Loucy (cell line): ENCODE measurements at regions not wholly inside any gene's neighbourhood (a gene's known extent, or its start where the extent isn't known, plus 50 kb on each side); places are given as distances from the start of the nearest gene placed in this dataset.

ENCODE experiments used
- H2AFZ ChIP-seq: fragments of 200-600 bp; sonication (generic); 2 replicates; pipeline ENCODE4 v1.6.0; 2016; ENCODE audit warnings: antibody characterized with exemption, mild to moderate bottlenecking, low read length, moderate library complexity
- H3F3A ChIP-seq: fragments of 200-600 bp; 2 replicates; pipeline ENCODE4 v1.6.0; 2016; ENCODE audit warnings: antibody characterized with exemption, low read depth, mild to moderate bottlenecking
- H3K27me3 ChIP-seq: fragments of 200-600 bp; sonication (generic); 2 replicates; pipeline ENCODE4 v1.6.1; 2014; ENCODE audit warnings: low read length, mild to moderate bottlenecking; ENCODE audit not compliant: insufficient read depth, poor library complexity, severe bottlenecking
- H3K36me3 ChIP-seq: fragments of 200-600 bp; sonication (generic); 2 replicates; pipeline ENCODE4 v1.6.1; 2016; ENCODE audit warnings: low read length; ENCODE audit not compliant: insufficient read depth
- H3K4me1 ChIP-seq: fragments of 200-600 bp; sonication (generic); 2 replicates; pipeline ENCODE4 v1.5.1; 2014; ENCODE audit warnings: low read length, mild to moderate bottlenecking; ENCODE audit not compliant: insufficient read depth, poor library complexity, severe bottlenecking
- H3K4me2 ChIP-seq: fragments of 200-600 bp; sonication (generic); 2 replicates; pipeline ENCODE4 v1.6.0; 2014; ENCODE audit warnings: antibody characterized with exemption, low read length, low read depth, mild to moderate bottlenecking; ENCODE audit not compliant: poor library complexity, severe bottlenecking
- H3K4me3 ChIP-seq: fragments of 200-600 bp; sonication (generic); 2 replicates; pipeline ENCODE4 v1.5.1; 2014; ENCODE audit warnings: low read length, mild to moderate bottlenecking, mixed read lengths; ENCODE audit not compliant: poor library complexity, severe bottlenecking
- H3K79me2 ChIP-seq: fragments of 200-600 bp; sonication (generic); 2 replicates; pipeline ENCODE4 v1.6.1; 2014; ENCODE audit warnings: low read length; ENCODE audit not compliant: insufficient read depth
- H3K9ac ChIP-seq: fragments of 200-600 bp; sonication (generic); 2 replicates; pipeline ENCODE4 v1.6.0; 2014; ENCODE audit warnings: mild to moderate bottlenecking, low read depth, low read length, moderate library complexity; ENCODE audit not compliant: poor library complexity, severe bottlenecking
- H3K9me2 ChIP-seq: fragments of 200-600 bp; sonication (generic); replicated peaks from 2 replicates; pipeline ENCODE4 v1.6.1; 2016; ENCODE audit warnings: low read depth, low read length, mixed read lengths
- H3K9me3 ChIP-seq: fragments of 200-600 bp; sonication (generic); 2 replicates; pipeline ENCODE4 v1.6.1; 2014; ENCODE audit warnings: mild to moderate bottlenecking, antibody characterized with exemption, low read length, low read depth; ENCODE audit not compliant: insufficient read depth
- H4K20me1 ChIP-seq: fragments of 200-600 bp; sonication (generic); 2 replicates; pipeline ENCODE4 v1.6.0; 2014; ENCODE audit warnings: antibody characterized with exemption, low read length, mild to moderate bottlenecking; ENCODE audit not compliant: insufficient read depth, poor library complexity, severe bottlenecking
- EZH2phosphoT487 ChIP-seq: fragments of 200-600 bp; IDR thresholded peaks from 2 replicates; pipeline ENCODE4 v1.6.1; 2018; ENCODE audit warnings: antibody characterized with exemption, mild to moderate bottlenecking, moderate library complexity, borderline replicate concordance
- TF ChIP-seq, protein P1 (sequence below): fragments of 200-600 bp; sonication (generic); conservative IDR thresholded peaks from 2 replicates; pipeline ENCODE4 v1.5.1; 2014; ENCODE audit warnings: mild to moderate bottlenecking, antibody characterized with exemption, low read length

DNA sequence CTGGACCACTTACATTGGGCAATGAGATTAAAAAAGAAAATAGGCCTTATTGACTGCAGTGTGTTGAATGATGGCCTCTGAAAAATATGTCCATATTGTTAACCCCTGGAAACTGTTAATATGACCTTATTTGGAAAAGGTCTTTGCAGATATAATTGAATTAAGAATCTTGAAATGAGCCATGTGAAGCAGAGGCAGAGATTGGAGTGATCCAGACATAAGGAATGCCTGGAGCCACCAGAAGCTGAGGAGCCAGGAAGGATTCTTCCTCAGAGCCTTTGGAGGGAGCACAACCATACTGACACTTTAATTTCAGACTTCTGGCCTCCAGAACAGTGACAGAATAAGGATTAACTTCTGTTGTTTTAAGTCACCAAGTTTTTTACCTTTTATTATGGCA lies 510.4 kb upstream of the AGTR1 start:
- Histone ChIP-seq H3K9me3 (no peaks in the 10 kb centered on the region), H3K79me2 (no peaks in the 10 kb centered on the region), H3K9ac (no peak overlapping the region), H3K4me3 (no peak overlapping the region), H3K9me2 (no peaks in the 10 kb centered on the region), H3K36me3 (no peaks in the 10 kb centered on the region), H2AFZ (no peak overlapping the region), H3K4me2 (no peak overlapping the region), H4K20me1 (no peaks in the 10 kb centered on the region), H3F3A (no peaks in the 10 kb centered on the region), H3K4me1 (no peaks in the 10 kb centered on the region), H3K27me3 (no peaks in the 10 kb centered on the region)
- no peak for TF ChIP-seq EZH2phosphoT487
- TF ChIP-seq, protein P1, sequence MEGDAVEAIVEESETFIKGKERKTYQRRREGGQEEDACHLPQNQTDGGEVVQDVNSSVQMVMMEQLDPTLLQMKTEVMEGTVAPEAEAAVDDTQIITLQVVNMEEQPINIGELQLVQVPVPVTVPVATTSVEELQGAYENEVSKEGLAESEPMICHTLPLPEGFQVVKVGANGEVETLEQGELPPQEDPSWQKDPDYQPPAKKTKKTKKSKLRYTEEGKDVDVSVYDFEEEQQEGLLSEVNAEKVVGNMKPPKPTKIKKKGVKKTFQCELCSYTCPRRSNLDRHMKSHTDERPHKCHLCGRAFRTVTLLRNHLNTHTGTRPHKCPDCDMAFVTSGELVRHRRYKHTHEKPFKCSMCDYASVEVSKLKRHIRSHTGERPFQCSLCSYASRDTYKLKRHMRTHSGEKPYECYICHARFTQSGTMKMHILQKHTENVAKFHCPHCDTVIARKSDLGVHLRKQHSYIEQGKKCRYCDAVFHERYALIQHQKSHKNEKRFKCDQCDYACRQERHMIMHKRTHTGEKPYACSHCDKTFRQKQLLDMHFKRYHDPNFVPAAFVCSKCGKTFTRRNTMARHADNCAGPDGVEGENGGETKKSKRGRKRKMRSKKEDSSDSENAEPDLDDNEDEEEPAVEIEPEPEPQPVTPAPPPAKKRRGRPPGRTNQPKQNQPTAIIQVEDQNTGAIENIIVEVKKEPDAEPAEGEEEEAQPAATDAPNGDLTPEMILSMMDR, result no peak

DNA sequence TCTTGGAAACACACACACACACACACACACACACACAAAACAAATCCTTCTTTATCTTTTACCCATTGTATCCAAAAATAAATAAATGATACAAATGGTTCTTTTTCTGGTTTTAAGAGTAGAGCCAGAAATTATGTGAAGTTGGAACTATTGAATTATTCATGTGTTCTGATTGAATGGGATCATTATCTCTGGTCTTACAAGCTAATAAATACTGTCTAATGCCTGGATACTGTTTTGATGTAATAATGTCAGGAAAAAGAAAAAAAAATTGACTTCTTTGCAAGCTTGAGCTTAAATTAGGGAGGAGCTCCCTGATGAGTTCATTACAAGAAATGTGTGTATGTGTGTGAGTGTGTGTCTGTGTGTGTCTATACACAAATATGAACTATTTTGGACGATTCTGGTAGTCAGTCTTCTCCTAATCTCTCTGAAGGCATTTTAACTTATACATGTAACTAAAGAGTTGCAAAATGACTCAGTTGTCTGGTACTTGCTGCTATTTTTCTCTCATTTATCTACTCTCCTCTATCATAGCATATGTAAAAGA lies 507.2 kb upstream of the AGTR1 start:
- no peaks in the 10 kb centered on the region for H3F3A ChIP-seq
- H4K20me1 ChIP-seq, result no peaks in the 10 kb centered on the region
- H3K9ac ChIP-seq, result no peak overlapping the region
- H3K79me2 ChIP-seq, result no peaks in the 10 kb centered on the region
- H3K4me2 ChIP-seq, result no peak overlapping the region
- no peaks in the 10 kb centered on the region for H3K9me2 ChIP-seq
- no peaks in the 10 kb centered on the region for H3K36me3 ChIP-seq
- H3K4me3 ChIP-seq, result no peak overlapping the region
- H3K4me1 ChIP-seq, result no peaks in the 10 kb centered on the region
- no peak for TF ChIP-seq EZH2phosphoT487
- TF ChIP-seq, protein P1, result no peak
- H2AFZ ChIP-seq, result no peak overlapping the region
- no peaks in the 10 kb centered on the region for H3K27me3 ChIP-seq
- no peaks in the 10 kb centered on the region for H3K9me3 ChIP-seq

DNA sequence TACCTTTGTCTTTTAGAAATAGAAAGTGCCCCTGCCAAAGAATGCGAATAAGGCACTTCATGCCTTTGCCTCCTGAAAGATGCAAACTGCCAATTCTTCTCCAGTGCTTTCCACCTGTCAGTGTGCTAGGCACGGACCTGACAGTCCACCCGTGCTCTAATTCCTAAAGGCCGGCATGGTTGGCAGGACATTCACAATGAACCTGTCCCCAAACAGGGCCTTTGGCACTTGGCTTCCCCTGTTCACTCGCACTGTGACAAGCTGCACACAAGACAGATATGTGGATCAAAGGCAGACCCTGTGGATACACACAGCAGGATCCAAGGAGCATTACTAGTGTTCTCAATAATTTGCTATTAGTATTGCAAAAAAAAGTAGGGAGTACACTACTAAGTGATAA lies 505.7 kb upstream of the AGTR1 start:
- Histone ChIP-seq H3K4me1 (no peaks in the 10 kb centered on the region), H3K79me2 (no peaks in the 10 kb centered on the region), H3K4me3 (no peak overlapping the region), H3K4me2 (no peak overlapping the region), H2AFZ (no peak overlapping the region), H3K9me2 (no peaks in the 10 kb centered on the region), H3K9ac (no peak overlapping the region), H3F3A (no peaks in the 10 kb centered on the region), H3K9me3 (no peaks in the 10 kb centered on the region), H3K27me3 (no peaks in the 10 kb centered on the region), H3K36me3 (no peaks in the 10 kb centered on the region), H4K20me1 (no peaks in the 10 kb centered on the region)
- TF ChIP-seq, protein P1, result no peak
- no peak for TF ChIP-seq EZH2phosphoT487
